WERI-Rb-1 (cell line): ENCODE measurements at regions not wholly inside any gene's neighbourhood (a gene's known extent, or its start where the extent isn't known, plus 50 kb on each side); places are given as distances from the start of the nearest gene placed in this dataset.

Experiments used
- DNase-seq: peaks from one replicate; pipeline ENCODE4 v3.0.0-alpha.2; 2020
- H3K27ac ChIP-seq: fragments of 250-450 bp; sonication (Bioruptor Pico); 2 replicates; pipeline ENCODE4 v1.5.1; 2020; ENCODE audit warnings: mild to moderate bottlenecking, moderate library complexity
- H3K27me3 ChIP-seq: fragments of 250-450 bp; sonication (Bioruptor Pico); 2 replicates; pipeline ENCODE4 v1.5.1; 2021; ENCODE audit warnings: mild to moderate bottlenecking, low read depth, moderate library complexity; ENCODE audit not compliant: insufficient read depth, severe bottlenecking
- H3K36me3 ChIP-seq: fragments of 250-450 bp; sonication (Bioruptor Pico); 2 replicates; pipeline ENCODE4 v1.5.1; 2020; ENCODE audit warnings: mild to moderate bottlenecking, moderate library complexity
- H3K4me3 ChIP-seq: 2 replicates; pipeline ENCODE4 v1.5.1; 2011; ENCODE audit warnings: low read depth, mild to moderate bottlenecking, control low read depth, low read length
- H3K9me3 ChIP-seq: fragments of 250-450 bp; sonication (Bioruptor Pico); 2 replicates; pipeline ENCODE4 v1.5.1; 2021; ENCODE audit warnings: mild to moderate bottlenecking, moderate library complexity; ENCODE audit not compliant: severe bottlenecking
- TF ChIP-seq, protein P1 (sequence below): IDR thresholded peaks from 2 replicates; pipeline ENCODE4 v1.5.1; 2011; ENCODE audit warnings: low read depth, mild to moderate bottlenecking, control low read depth, inconsistent platforms, low read length

DNA sequence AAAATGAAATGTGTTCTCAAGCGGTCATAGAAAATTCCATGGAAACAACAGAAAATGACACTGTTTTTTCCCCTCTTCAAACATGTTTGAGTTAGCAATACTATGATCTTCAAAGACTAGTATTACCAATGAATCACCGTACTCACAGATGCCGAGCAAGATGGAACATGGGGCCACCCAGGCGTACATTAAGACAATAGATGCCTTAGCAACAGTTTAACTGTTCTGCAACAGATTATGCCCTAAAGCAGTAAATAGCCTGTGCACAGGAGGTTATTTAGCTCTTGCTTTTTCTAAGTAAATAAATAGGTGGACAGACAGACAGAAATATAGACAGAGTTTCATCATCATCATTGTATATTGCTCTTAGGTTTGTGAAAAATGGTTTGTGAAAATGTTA, 284.0 kb upstream of the DEFB112 start:
- H3K4me3 ChIP-seq: no peak overlapping the region

DNA sequence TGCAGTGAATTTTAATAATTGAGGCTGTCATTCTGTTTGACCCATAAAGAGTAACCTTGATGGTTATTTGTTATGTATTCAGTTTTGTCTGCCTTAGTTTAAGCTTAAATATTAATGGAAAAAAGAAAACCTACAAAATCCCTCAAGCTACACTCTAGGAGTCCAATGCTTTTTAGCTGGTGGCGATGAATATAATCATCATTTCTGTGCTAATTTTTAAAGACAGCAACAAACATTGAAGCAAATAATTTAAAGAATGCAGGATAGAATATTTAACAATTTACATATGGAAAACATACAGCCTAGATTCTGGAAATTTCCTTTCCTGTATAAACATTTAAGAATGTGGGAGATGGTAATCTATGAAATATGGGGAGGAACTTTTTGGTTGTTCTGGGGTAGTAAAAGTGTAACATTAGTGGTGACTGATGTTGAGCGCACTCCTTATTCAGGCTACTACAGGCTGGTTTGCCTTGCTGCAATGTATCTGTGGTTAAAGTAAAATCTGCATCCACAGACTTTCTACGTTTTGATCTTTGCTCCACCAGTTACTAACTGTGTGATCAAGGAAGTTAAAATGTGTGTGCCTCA, 287.9 kb upstream of the DEFB112 start:
- no peaks in the 10 kb centered on the region for H3K9me3 ChIP-seq
- TF ChIP-seq, protein P1, sequence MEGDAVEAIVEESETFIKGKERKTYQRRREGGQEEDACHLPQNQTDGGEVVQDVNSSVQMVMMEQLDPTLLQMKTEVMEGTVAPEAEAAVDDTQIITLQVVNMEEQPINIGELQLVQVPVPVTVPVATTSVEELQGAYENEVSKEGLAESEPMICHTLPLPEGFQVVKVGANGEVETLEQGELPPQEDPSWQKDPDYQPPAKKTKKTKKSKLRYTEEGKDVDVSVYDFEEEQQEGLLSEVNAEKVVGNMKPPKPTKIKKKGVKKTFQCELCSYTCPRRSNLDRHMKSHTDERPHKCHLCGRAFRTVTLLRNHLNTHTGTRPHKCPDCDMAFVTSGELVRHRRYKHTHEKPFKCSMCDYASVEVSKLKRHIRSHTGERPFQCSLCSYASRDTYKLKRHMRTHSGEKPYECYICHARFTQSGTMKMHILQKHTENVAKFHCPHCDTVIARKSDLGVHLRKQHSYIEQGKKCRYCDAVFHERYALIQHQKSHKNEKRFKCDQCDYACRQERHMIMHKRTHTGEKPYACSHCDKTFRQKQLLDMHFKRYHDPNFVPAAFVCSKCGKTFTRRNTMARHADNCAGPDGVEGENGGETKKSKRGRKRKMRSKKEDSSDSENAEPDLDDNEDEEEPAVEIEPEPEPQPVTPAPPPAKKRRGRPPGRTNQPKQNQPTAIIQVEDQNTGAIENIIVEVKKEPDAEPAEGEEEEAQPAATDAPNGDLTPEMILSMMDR: no peak
- peaks cover 13% of the 10 kb centered on the region for H3K27me3 ChIP-seq
- H3K27ac ChIP-seq: no peak overlapping the region
- no peak for DNase-seq
- no peak overlapping the region for H3K4me3 ChIP-seq
- H3K36me3 ChIP-seq: no peaks in the 10 kb centered on the region

More for the DNA sequence above, 284.0 kb upstream of the DEFB112 start:
- TF ChIP-seq, protein P1: no peak
- DNase-seq: no peak
- H3K27ac ChIP-seq: no peak overlapping the region
- H3K9me3 ChIP-seq: no peaks in the 10 kb centered on the region
- H3K27me3 ChIP-seq: peaks cover 22% of the 10 kb centered on the region
- H3K36me3 ChIP-seq: no peaks in the 10 kb centered on the region

DNA sequence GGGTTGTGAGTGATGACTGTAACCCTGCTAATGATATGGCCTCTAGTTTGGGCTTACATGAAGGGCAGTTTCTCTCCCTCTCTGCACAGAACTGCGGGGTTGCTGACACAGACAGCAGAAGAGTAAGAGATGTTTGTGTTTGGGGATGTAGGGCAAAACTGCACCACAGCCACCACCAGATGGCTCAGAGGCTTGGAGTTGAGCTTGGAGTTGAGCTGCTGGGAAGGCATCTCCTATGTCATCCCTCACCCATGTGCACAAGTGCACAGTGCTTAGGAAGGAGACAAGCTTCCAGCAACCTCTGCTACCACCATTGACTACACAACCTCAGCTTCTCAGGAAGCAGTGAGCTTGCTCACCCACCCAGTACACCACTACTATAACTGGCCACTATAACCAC, 303.9 kb upstream of the DEFB112 start:
- peak; percentile 22 for DNase-seq
- peaks cover 4% of the 10 kb centered on the region for H3K9me3 ChIP-seq
- TF ChIP-seq, protein P1: peak; percentile 62
- peaks cover 2% of the 10 kb centered on the region for H3K27me3 ChIP-seq
- H3K27ac ChIP-seq: no peak overlapping the region
- no peaks in the 10 kb centered on the region for H3K36me3 ChIP-seq
- no peak overlapping the region for H3K4me3 ChIP-seq

DNA sequence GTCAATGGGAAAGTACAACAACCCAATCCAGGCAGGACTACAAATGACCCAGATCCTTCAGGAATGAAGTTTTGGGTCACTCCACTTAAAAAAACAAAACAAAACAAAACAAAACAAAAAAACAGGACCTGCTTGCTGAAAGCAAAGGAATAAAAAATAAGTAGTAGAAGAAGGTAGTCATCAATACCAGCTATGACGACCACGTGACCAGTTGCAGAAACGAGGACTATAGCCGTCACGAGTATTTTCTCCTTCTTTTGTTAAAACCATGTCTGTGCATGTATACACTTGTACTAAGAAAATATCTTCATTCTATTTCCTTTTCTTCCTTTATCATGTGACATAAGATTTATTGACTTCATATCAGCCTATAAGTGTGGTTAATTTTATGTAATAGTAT, 308.4 kb upstream of the DEFB112 start:
- Histone ChIP-seq H3K4me3 (no peak overlapping the region), H3K36me3 (no peaks in the 10 kb centered on the region), H3K27me3 (peaks cover 11% of the 10 kb centered on the region), H3K27ac (no peak overlapping the region), H3K9me3 (no peaks in the 10 kb centered on the region)
- DNase-seq: no peak
- TF ChIP-seq, protein P1: no peak

DNA sequence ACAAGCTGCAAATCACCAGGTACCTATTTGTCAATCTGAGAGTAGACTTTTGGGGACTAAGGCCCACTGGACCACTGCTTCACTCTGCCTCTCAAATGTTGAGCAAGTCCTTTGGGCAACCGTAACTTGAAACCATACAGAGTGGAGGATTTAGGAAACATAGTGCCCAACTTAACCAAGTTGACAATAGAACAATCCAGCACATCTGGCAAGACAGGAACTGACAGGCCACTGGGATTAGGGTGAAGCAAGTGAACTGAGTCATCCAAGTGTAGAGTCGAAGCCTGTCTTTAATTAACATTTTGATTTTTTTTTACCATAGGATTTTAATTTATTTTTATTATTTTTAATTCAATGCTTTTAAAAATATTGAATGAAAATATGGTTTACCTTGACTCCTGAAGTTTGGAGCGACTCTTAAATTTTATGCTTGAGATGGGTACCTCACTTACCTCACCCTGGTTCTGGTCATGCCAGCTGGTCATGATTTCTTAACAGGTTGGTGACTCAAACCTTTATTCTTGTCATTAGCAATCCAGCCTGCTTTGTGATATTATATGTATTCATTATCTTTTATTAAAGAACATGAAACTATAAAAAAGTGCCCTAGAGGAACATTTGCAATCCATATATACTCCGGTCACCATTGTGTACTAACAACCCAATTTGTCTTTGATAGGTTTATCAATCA, 312.1 kb upstream of the DEFB112 start:
- Histone ChIP-seq H3K27me3 (peaks cover 22% of the 10 kb centered on the region), H3K27ac (no peak overlapping the region), H3K36me3 (no peaks in the 10 kb centered on the region), H3K9me3 (no peaks in the 10 kb centered on the region), H3K4me3 (no peak overlapping the region)
- DNase-seq: no peak
- TF ChIP-seq, protein P1: no peak
